DND-41 (cell line): ENCODE measurements at regions not wholly inside any gene's neighbourhood (a gene's known extent, or its start where the extent isn't known, plus 50 kb on each side); places are given as distances from the start of the nearest gene placed in this dataset.
A peak's percentile ranks its signal among the peaks of the same experiment; 100 is the strongest.
"Not testable (repeated sequence)": the region's sequence is repeated elsewhere in the genome, so short reads cannot be mapped to it uniquely, and the experiment has no call there.

Source experiments
- ATAC-seq: fragments of 200-7000 bp; cut with Tn5 transposase; 3 replicates; pipeline ENCODE4 v1.9.1; 2021; ENCODE audit warnings: low read depth; ENCODE audit not compliant: insufficient read depth
- DNase-seq: peaks from one replicate; pipeline ENCODE4 v3.0.0-alpha.2; 2020
- H2AFZ ChIP-seq: 2 replicates; pipeline ENCODE4 v1.6.0; 2012; ENCODE audit warnings: low read depth, low read length
- H3K27ac ChIP-seq: 2 replicates; pipeline ENCODE4 v1.5.1; 2012; ENCODE audit warnings: low read length, inconsistent platforms
- H3K27me3 ChIP-seq: fragments of 200-600 bp; sonication (generic); 2 replicates; pipeline ENCODE4 v1.6.0; 2012; ENCODE audit warnings: low read length, mild to moderate bottlenecking, inconsistent platforms; ENCODE audit not compliant: insufficient read depth, poor library complexity
- H3K36me3 ChIP-seq: 2 replicates; pipeline ENCODE4 v1.5.1; 2012; ENCODE audit warnings: low read length, inconsistent platforms; ENCODE audit not compliant: insufficient read depth
- H3K4me1 ChIP-seq: 2 replicates; pipeline ENCODE4 v1.5.1; 2012; ENCODE audit warnings: mild to moderate bottlenecking, low read length; ENCODE audit not compliant: insufficient read depth
- H3K4me2 ChIP-seq: 2 replicates; pipeline ENCODE4 v1.6.0; 2012; ENCODE audit warnings: mild to moderate bottlenecking, moderate library complexity, low read length, inconsistent platforms; ENCODE audit not compliant: insufficient read depth
- H3K4me3 ChIP-seq, 2 experiments: fragments of 200-600 bp in 1 of 2; shearing (Covaris generic) in 1 of 2; 2 replicates each; pipeline ENCODE4 v1.5.1; 2012 to 2016; ENCODE audit warnings: inconsistent platforms in 2 of 2, low read length in 2 of 2, mild to moderate bottlenecking in 2 of 2, low read depth in 1 of 2, moderate library complexity in 1 of 2
- H3K79me2 ChIP-seq: 2 replicates; pipeline ENCODE4 v1.6.0; 2012; ENCODE audit warnings: low read length, inconsistent platforms; ENCODE audit not compliant: insufficient read depth
- H3K9ac ChIP-seq: 2 replicates; pipeline ENCODE4 v1.6.0; 2012; ENCODE audit warnings: low read depth, mild to moderate bottlenecking, inconsistent platforms, low read length, moderate library complexity
- H3K9me3 ChIP-seq: 2 replicates; pipeline ENCODE4 v1.5.1; 2012; ENCODE audit warnings: low read length, moderate library complexity, mild to moderate bottlenecking, inconsistent platforms; ENCODE audit not compliant: insufficient read depth, severe bottlenecking
- H4K20me1 ChIP-seq: 2 replicates; pipeline ENCODE4 v1.6.0; 2012; ENCODE audit warnings: low read length; ENCODE audit not compliant: insufficient read depth
- CTCF ChIP-seq: IDR thresholded peaks from 2 replicates; pipeline ENCODE4 v1.5.1; 2012; ENCODE audit warnings: borderline replicate concordance, low read length, moderate library complexity, mild to moderate bottlenecking; ENCODE audit not compliant: poor library complexity, severe bottlenecking; ENCODE audit errors: extremely low read depth
- EZH2 ChIP-seq: IDR thresholded peaks from 3 replicates; pipeline ENCODE4 v1.6.1; 2012; ENCODE audit warnings: borderline replicate concordance, low read depth, mild to moderate bottlenecking, moderate library complexity, low read length, inconsistent platforms; ENCODE audit not compliant: severe bottlenecking

DNA sequence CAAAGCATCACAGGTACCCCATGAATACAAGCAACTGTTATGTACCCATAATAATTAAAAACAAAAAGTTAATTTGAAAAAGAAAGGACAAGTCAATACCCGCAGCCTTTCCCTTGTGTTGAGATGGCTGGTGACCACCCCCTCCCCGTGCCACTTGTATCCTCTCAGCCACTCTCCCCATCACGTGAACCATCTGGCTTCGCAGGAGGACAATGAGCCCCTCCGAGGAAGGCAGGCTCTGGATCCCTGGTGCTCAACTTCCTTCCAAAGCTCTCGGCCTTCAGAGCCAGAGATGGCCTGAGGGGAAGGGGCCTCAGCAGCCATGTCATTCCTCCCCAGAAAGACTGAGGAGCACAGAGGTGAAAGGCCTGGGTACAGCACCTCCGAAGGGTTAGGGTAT, 120.4 kb upstream of the RAB4A start:
- Histone ChIP-seq H3K4me3 (no peak overlapping the region), H3K36me3 (no peaks in the 10 kb centered on the region), H3K9ac (no peak overlapping the region), H2AFZ (no peak overlapping the region), H3K27me3 (peaks cover 3% of the 10 kb centered on the region), H3K27ac (no peak overlapping the region), H3K9me3 (no peaks in the 10 kb centered on the region), H3K4me2 (no peak overlapping the region), H3K4me1 (no peaks in the 10 kb centered on the region), H4K20me1 (no peaks in the 10 kb centered on the region), H3K79me2 (no peaks in the 10 kb centered on the region)
- ATAC-seq (no peak), DNase-seq (no peak)
- no peak for TF ChIP-seq CTCF
- TF ChIP-seq EZH2, result no peak

DNA sequence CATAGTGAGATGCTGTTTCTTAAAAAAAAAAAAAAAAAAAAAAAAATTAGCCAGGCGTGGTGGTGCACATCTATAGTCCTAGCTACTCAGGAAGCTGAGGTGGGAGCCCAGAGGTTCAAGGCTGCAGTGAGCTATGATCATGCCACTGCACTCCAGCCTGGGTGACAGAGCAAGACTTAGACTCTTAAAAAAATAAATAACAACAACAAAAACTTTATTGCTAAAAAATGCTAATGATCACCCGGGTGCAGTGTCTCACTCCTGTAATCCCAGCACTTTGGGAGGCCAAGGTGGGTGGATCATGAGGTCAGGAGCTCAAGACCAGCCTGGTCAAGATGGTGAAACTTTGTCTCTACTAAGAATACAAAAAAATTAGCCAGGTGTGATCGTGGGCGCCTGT, 119.5 kb upstream of the RAB4A start:
- not testable (repeated sequence) for H3K4me2 ChIP-seq, H3K79me2 ChIP-seq, H3K36me3 ChIP-seq, H4K20me1 ChIP-seq, H3K9me3 ChIP-seq, DNase-seq, H3K27me3 ChIP-seq, H3K4me3 ChIP-seq, H3K9ac ChIP-seq, H2AFZ ChIP-seq, H3K27ac ChIP-seq, ATAC-seq, H3K4me1 ChIP-seq

DNA sequence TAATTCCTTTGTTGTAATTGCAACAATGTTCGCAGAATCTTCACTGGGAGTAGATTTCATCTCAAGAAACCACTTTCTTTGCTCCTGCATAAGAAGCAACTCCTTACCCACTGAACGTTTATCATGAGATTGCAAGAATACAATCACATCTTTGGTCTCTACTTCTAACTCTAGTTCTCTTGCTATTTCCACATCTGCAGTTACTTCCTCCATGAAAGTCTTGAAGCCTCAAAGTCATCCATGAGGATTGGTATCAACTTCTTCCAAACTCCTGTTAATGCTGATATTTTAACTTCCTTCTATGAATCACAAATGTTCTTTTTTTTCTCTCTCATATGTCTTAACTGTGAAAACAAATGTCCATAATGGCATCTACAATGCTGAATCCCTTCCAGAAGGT, 118.6 kb upstream of the RAB4A start:
- Histone ChIP-seq H3K79me2 (no peaks in the 10 kb centered on the region), H3K27ac (no peak overlapping the region), H3K4me1 (no peaks in the 10 kb centered on the region), H2AFZ (no peak overlapping the region), H3K9me3 (no peaks in the 10 kb centered on the region), H4K20me1 (no peaks in the 10 kb centered on the region), H3K4me2 (no peak overlapping the region), H3K4me3 (no peak overlapping the region), H3K9ac (no peak overlapping the region), H3K36me3 (no peaks in the 10 kb centered on the region), H3K27me3 (peaks cover 4% of the 10 kb centered on the region)
- DNase-seq (no peak), ATAC-seq (no peak)
- no peak for TF ChIP-seq CTCF
- no peak for TF ChIP-seq EZH2

DNA sequence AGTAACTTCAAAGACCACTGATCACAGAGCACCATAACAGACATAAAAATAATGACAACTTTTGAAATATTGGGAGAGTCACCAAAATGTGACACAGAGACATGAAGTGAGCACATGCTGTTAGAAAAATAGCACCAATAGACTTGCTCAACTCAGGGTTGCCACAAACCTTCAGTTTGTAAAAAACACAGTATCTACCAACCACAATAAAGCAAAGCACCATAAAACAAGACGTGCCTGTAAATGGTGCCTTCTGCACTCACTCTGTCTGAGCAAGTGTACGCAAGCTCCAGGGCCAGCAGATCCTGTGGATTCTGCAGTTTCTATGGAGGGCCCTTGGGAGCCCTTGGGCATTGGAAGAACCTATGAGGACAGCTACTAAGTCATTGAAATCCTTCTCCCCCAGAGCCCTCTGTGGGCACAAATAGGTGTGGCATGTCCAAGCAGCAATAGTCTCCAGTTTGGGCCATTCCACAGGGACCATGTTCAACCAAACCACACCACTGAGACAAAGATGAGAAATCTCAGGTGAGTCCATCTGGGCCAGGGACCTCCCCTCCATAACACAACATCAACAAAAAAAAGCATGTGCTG, 116.9 kb upstream of the RAB4A start:
- Histone ChIP-seq H4K20me1 (no peaks in the 10 kb centered on the region), H3K4me3 (no peak overlapping the region), H3K4me2 (no peak overlapping the region), H3K9me3 (no peaks in the 10 kb centered on the region), H3K27ac (no peak overlapping the region), H3K4me1 (no peaks in the 10 kb centered on the region), H2AFZ (no peak overlapping the region), H3K36me3 (no peaks in the 10 kb centered on the region), H3K9ac (no peak overlapping the region), H3K79me2 (no peaks in the 10 kb centered on the region), H3K27me3 (peaks cover 8% of the 10 kb centered on the region)
- ATAC-seq (0 out of 3 replicates have a peak, but pooled peaks have one; percentile 42), DNase-seq (no peak)
- TF ChIP-seq EZH2 (no peak), CTCF (no peak)
